ENCODE measurements at regions not wholly inside any gene's neighbourhood (a gene's known extent, or its start where the extent isn't known, plus 50 kb on each side); places are given as distances from the start of the nearest gene placed in this dataset.

DNA sequence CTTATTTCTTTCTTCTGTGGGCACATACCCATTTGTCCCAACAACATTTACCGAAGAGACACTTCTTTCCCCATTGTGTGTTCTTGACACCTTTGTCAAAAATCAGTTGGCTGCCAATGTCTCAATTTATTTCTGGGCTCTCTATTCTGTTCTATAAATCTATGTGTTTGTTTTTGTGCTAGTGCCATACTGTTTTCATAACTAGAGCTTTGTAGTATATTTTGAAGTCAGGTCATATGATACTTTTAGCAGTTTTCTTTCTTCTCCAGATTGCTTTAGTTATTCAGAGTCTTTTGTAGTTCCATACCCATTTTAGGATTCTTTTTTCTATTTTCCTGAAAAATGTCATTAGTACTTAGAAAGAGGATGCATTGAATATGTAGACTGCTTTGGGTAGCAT is 1276.3 kb downstream of the SLITRK1 start:
- TF ChIP-seq, protein P1, sequence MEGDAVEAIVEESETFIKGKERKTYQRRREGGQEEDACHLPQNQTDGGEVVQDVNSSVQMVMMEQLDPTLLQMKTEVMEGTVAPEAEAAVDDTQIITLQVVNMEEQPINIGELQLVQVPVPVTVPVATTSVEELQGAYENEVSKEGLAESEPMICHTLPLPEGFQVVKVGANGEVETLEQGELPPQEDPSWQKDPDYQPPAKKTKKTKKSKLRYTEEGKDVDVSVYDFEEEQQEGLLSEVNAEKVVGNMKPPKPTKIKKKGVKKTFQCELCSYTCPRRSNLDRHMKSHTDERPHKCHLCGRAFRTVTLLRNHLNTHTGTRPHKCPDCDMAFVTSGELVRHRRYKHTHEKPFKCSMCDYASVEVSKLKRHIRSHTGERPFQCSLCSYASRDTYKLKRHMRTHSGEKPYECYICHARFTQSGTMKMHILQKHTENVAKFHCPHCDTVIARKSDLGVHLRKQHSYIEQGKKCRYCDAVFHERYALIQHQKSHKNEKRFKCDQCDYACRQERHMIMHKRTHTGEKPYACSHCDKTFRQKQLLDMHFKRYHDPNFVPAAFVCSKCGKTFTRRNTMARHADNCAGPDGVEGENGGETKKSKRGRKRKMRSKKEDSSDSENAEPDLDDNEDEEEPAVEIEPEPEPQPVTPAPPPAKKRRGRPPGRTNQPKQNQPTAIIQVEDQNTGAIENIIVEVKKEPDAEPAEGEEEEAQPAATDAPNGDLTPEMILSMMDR (IDR thresholded peaks at IDR 0.05), result no peak
- no peak for TF ChIP-seq POLR2A (IDR thresholded peaks at IDR 0.05)
